ENCODE measurements at regions not wholly inside any gene's neighbourhood (a gene's known extent, or its start where the extent isn't known, plus 50 kb on each side); places are given as distances from the start of the nearest gene placed in this dataset.

- Histone ChIP-seq H3K4me1 (peaks cover 21% of the 10 kb centered on the region), H3K27me3 (ENCODE audit: low read depth) (no peaks in the 10 kb centered on the region), H3K27ac (replicated peaks) (no peak overlapping the region), H3K36me3 (no peaks in the 10 kb centered on the region), H3K9me3 (replicated peaks) (peaks cover 21% of the 10 kb centered on the region), H3K4me3 (no peak overlapping the region)
- TF ChIP-seq, protein P1, sequence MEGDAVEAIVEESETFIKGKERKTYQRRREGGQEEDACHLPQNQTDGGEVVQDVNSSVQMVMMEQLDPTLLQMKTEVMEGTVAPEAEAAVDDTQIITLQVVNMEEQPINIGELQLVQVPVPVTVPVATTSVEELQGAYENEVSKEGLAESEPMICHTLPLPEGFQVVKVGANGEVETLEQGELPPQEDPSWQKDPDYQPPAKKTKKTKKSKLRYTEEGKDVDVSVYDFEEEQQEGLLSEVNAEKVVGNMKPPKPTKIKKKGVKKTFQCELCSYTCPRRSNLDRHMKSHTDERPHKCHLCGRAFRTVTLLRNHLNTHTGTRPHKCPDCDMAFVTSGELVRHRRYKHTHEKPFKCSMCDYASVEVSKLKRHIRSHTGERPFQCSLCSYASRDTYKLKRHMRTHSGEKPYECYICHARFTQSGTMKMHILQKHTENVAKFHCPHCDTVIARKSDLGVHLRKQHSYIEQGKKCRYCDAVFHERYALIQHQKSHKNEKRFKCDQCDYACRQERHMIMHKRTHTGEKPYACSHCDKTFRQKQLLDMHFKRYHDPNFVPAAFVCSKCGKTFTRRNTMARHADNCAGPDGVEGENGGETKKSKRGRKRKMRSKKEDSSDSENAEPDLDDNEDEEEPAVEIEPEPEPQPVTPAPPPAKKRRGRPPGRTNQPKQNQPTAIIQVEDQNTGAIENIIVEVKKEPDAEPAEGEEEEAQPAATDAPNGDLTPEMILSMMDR (IDR thresholded peaks at IDR 0.05; ENCODE audit: borderline replicate concordance), result no peak
- DNase-seq, result no peak
- intact Hi-C loops (cut with micrococcal nuclease), result no loop called here
These were observed 255.8 kb upstream of the AVPR1A start for GRCh38 chr12:63406781-63407180.

- peaks cover 13% of the 10 kb centered on the region for H3K4me1 ChIP-seq
- no peak overlapping the region for H3K27ac ChIP-seq (replicated peaks)
- TF ChIP-seq, protein P1 (IDR thresholded peaks at IDR 0.05; ENCODE audit: borderline replicate concordance), result no peak
- peaks cover 21% of the 10 kb centered on the region for H3K9me3 ChIP-seq (replicated peaks)
- intact Hi-C loops (cut with micrococcal nuclease), result no loop called here
- no peak for DNase-seq
- H3K4me3 ChIP-seq, result no peak overlapping the region
- H3K36me3 ChIP-seq, result no peaks in the 10 kb centered on the region
- no peaks in the 10 kb centered on the region for H3K27me3 ChIP-seq (ENCODE audit: low read depth)
These were observed 253.6 kb upstream of the AVPR1A start for GRCh38 chr12:63404611-63405010.

- Histone ChIP-seq H3K4me3 (no peak overlapping the region), H3K9me3 (replicated peaks) (peaks cover 21% of the 10 kb centered on the region), H3K27ac (replicated peaks) (no peak overlapping the region), H3K36me3 (no peaks in the 10 kb centered on the region), H3K4me1 (peaks cover 10% of the 10 kb centered on the region), H3K27me3 (ENCODE audit: low read depth) (no peaks in the 10 kb centered on the region)
- TF ChIP-seq, protein P1 (IDR thresholded peaks at IDR 0.05; ENCODE audit: borderline replicate concordance), result no peak
- intact Hi-C loops (cut with micrococcal nuclease), result no loop called here
- DNase-seq, result no peak
These were observed 252.3 kb upstream of the AVPR1A start for GRCh38 chr12:63403256-63403655.

DNA sequence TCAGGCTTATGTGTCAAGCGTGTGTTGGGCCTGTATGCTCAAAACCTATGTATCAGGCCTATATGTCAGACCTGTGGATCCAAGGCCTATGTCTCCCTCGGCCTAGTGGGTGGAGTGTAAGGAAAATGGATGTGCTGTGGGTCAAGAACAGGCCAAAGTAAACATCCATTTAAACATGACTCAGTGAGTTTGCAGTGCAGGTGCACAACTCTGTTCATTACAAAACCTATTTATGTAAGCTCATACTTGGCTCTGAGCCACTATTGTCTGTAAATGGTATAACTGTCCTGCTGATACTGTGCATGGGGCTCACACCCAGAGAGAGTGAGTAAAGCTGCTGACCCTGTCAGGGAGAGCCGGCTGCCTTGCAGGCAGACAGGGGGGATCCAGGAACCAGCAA lies 249.7 kb upstream of the AVPR1A start:
- intact Hi-C loops (cut with micrococcal nuclease), result no loop called here
- no peak for DNase-seq
- TF ChIP-seq, protein P1 (IDR thresholded peaks at IDR 0.05; ENCODE audit: borderline replicate concordance), result no peak

GRCh38 chr12:63400318-63400717 lies 249.3 kb upstream of the AVPR1A start:
- TF ChIP-seq, protein P1 (IDR thresholded peaks at IDR 0.05; ENCODE audit: borderline replicate concordance), result no peak
- Histone ChIP-seq H3K27me3 (ENCODE audit: low read depth) (no peaks in the 10 kb centered on the region), H3K4me1 (peaks cover 10% of the 10 kb centered on the region), H3K9me3 (replicated peaks) (peaks cover under 1% of the 10 kb centered on the region), H3K4me3 (no peak overlapping the region), H3K36me3 (no peaks in the 10 kb centered on the region), H3K27ac (replicated peaks) (no peak overlapping the region)
- intact Hi-C loops (cut with micrococcal nuclease), result no loop called here
- DNase-seq, result no peak

More for the DNA sequence above, 249.7 kb upstream of the AVPR1A start:
- Histone ChIP-seq H3K27ac (replicated peaks) (no peak overlapping the region), H3K4me3 (no peak overlapping the region), H3K36me3 (no peaks in the 10 kb centered on the region), H3K9me3 (replicated peaks) (peaks cover 5% of the 10 kb centered on the region), H3K27me3 (ENCODE audit: low read depth) (no peaks in the 10 kb centered on the region), H3K4me1 (peaks cover 10% of the 10 kb centered on the region)

DNA sequence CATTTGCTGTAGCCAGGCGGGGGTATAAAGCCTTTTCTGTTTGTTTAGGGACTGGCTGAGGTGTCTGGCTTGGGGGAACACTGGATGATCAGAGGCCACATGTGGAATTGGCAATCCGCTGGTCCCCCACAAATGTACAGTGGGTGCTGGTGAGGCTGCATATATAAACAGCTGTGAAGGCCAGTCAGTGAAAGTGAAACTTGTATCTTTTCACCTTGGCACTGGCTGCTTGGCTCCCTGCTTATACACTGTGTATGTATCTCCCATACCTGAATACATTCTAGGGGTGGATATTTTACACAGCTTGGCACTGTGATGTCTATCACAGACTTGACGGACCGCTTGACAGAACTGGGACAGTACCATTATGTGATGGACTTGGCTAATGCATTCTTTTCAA lies 246.8 kb upstream of the AVPR1A start:
- Histone ChIP-seq H3K4me1 (peaks cover under 1% of the 10 kb centered on the region), H3K27me3 (ENCODE audit: low read depth) (no peaks in the 10 kb centered on the region), H3K4me3 (no peak overlapping the region), H3K9me3 (replicated peaks) (no peaks in the 10 kb centered on the region), H3K27ac (replicated peaks) (no peak overlapping the region), H3K36me3 (no peaks in the 10 kb centered on the region)
- intact Hi-C loops (cut with micrococcal nuclease), result no loop called here
- DNase-seq, result no peak
- TF ChIP-seq, protein P1 (IDR thresholded peaks at IDR 0.05; ENCODE audit: borderline replicate concordance), result no peak

Measured in left ventricle myocardium inferior (tissue), 1 donor.